ENCODE measurements at regions not wholly inside any gene's neighbourhood (a gene's known extent, or its start where the extent isn't known, plus 50 kb on each side); places are given as distances from the start of the nearest gene placed in this dataset.

- H3K36me3 ChIP-seq (ENCODE audit: control insufficient read depth, insufficient read depth, low read length) = no peaks in the 10 kb centered on the region
- H3K4me3 ChIP-seq (ENCODE audit: extremely low read depth, insufficient read depth, low read length, poor library complexity, severe bottlenecking) = no peak overlapping the region
- H3K4me1 ChIP-seq (ENCODE audit: control insufficient read depth, insufficient read depth, low read length, poor library complexity, severe bottlenecking) = no peaks in the 10 kb centered on the region
- no peak overlapping the region for H3K27ac ChIP-seq (ENCODE audit: low read depth, low read length, severe bottlenecking)
- no peaks in the 10 kb centered on the region for H3K9me3 ChIP-seq (ENCODE audit: control insufficient read depth, low read length)
- no CpG with 5 or more reads among the region's 2 CpGs for WGBS, 2 experiments (ENCODE audit: insufficient coverage in 2 of 2)
Measured at GRCh38 chr16:13798211-13798610, 121.7 kb upstream of the ERCC4 start.

GRCh38 chr16:13803974-13804373 lies 116.0 kb upstream of the ERCC4 start:
- no peak overlapping the region for H3K27ac ChIP-seq (ENCODE audit: low read depth, low read length, severe bottlenecking)
- no peaks in the 10 kb centered on the region for H3K9me3 ChIP-seq (ENCODE audit: control insufficient read depth, low read length)
- WGBS, 2 experiments (ENCODE audit: insufficient coverage in 2 of 2) = 92 to 100% methylated on average over 1 of the region's 3 CpGs
- no peak overlapping the region for H3K4me3 ChIP-seq (ENCODE audit: extremely low read depth, insufficient read depth, low read length, poor library complexity, severe bottlenecking)
- H3K36me3 ChIP-seq (ENCODE audit: control insufficient read depth, insufficient read depth, low read length) = no peaks in the 10 kb centered on the region
- no peaks in the 10 kb centered on the region for H3K4me1 ChIP-seq (ENCODE audit: control insufficient read depth, insufficient read depth, low read length, poor library complexity, severe bottlenecking)

GRCh38 chr16:13805951-13806350 lies 114.0 kb upstream of the ERCC4 start:
- H3K27ac ChIP-seq (ENCODE audit: low read depth, low read length, severe bottlenecking) = no peak overlapping the region
- no peaks in the 10 kb centered on the region for H3K36me3 ChIP-seq (ENCODE audit: control insufficient read depth, insufficient read depth, low read length)
- no peak overlapping the region for H3K4me3 ChIP-seq (ENCODE audit: extremely low read depth, insufficient read depth, low read length, poor library complexity, severe bottlenecking)

GRCh38 chr16:13806671-13807070 lies 113.3 kb upstream of the ERCC4 start:
- Histone ChIP-seq H3K4me3 (ENCODE audit: extremely low read depth, insufficient read depth, low read length, poor library complexity, severe bottlenecking) (no peak overlapping the region), H3K27ac (ENCODE audit: low read depth, low read length, severe bottlenecking) (no peak overlapping the region), H3K4me1 (ENCODE audit: control insufficient read depth, insufficient read depth, low read length, poor library complexity, severe bottlenecking) (no peaks in the 10 kb centered on the region), H3K36me3 (ENCODE audit: control insufficient read depth, insufficient read depth, low read length) (no peaks in the 10 kb centered on the region), H3K9me3 (ENCODE audit: control insufficient read depth, low read length) (no peaks in the 10 kb centered on the region)
- WGBS, 2 experiments (ENCODE audit: insufficient coverage in 2 of 2) = 88 to 95% methylated on average over 4 of the region's 5 CpGs

More at GRCh38 chr16:13805951-13806350, 114.0 kb upstream of the ERCC4 start:
- no peaks in the 10 kb centered on the region for H3K4me1 ChIP-seq (ENCODE audit: control insufficient read depth, insufficient read depth, low read length, poor library complexity, severe bottlenecking)
- no peaks in the 10 kb centered on the region for H3K9me3 ChIP-seq (ENCODE audit: control insufficient read depth, low read length)
- 89 to 100% methylated on average over 4 of the region's 4 CpGs for WGBS, 2 experiments (ENCODE audit: insufficient coverage in 2 of 2)

GRCh38 chr16:13808102-13808501 lies 111.9 kb upstream of the ERCC4 start:
- Histone ChIP-seq H3K36me3 (ENCODE audit: control insufficient read depth, insufficient read depth, low read length) (no peaks in the 10 kb centered on the region), H3K9me3 (ENCODE audit: control insufficient read depth, low read length) (no peaks in the 10 kb centered on the region), H3K4me1 (ENCODE audit: control insufficient read depth, insufficient read depth, low read length, poor library complexity, severe bottlenecking) (no peaks in the 10 kb centered on the region), H3K27ac (ENCODE audit: low read depth, low read length, severe bottlenecking) (no peak overlapping the region), H3K4me3 (ENCODE audit: extremely low read depth, insufficient read depth, low read length, poor library complexity, severe bottlenecking) (no peak overlapping the region)
- 87% methylated on average over 3 of the region's 8 CpGs; no CpG with 5 or more reads in 1 of the 2 experiments for WGBS, 2 experiments (ENCODE audit: insufficient coverage in 2 of 2)

GRCh38 chr16:13809765-13810164 lies 110.2 kb upstream of the ERCC4 start:
- Histone ChIP-seq H3K4me3 (ENCODE audit: extremely low read depth, insufficient read depth, low read length, poor library complexity, severe bottlenecking) (no peak overlapping the region), H3K9me3 (ENCODE audit: control insufficient read depth, low read length) (no peaks in the 10 kb centered on the region), H3K4me1 (ENCODE audit: control insufficient read depth, insufficient read depth, low read length, poor library complexity, severe bottlenecking) (no peaks in the 10 kb centered on the region), H3K36me3 (ENCODE audit: control insufficient read depth, insufficient read depth, low read length) (no peaks in the 10 kb centered on the region), H3K27ac (ENCODE audit: low read depth, low read length, severe bottlenecking) (no peak overlapping the region)

- no CpG with 5 or more reads among the region's 3 CpGs for WGBS, 2 experiments (ENCODE audit: insufficient coverage in 2 of 2)
- Histone ChIP-seq H3K36me3 (ENCODE audit: control insufficient read depth, insufficient read depth, low read length) (no peaks in the 10 kb centered on the region), H3K4me3 (ENCODE audit: extremely low read depth, insufficient read depth, low read length, poor library complexity, severe bottlenecking) (no peak overlapping the region), H3K27ac (ENCODE audit: low read depth, low read length, severe bottlenecking) (no peak overlapping the region), H3K9me3 (ENCODE audit: control insufficient read depth, low read length) (no peaks in the 10 kb centered on the region), H3K4me1 (ENCODE audit: control insufficient read depth, insufficient read depth, low read length, poor library complexity, severe bottlenecking) (no peaks in the 10 kb centered on the region)
Measured at GRCh38 chr16:13811834-13812233, 108.1 kb upstream of the ERCC4 start.

- H3K4me1 ChIP-seq (ENCODE audit: control insufficient read depth, insufficient read depth, low read length, poor library complexity, severe bottlenecking) = no peaks in the 10 kb centered on the region
- H3K4me3 ChIP-seq (ENCODE audit: extremely low read depth, insufficient read depth, low read length, poor library complexity, severe bottlenecking) = no peak overlapping the region
- no peak overlapping the region for H3K27ac ChIP-seq (ENCODE audit: low read depth, low read length, severe bottlenecking)
- H3K9me3 ChIP-seq (ENCODE audit: control insufficient read depth, low read length) = no peaks in the 10 kb centered on the region
- H3K36me3 ChIP-seq (ENCODE audit: control insufficient read depth, insufficient read depth, low read length) = no peaks in the 10 kb centered on the region
Measured at GRCh38 chr16:13816701-13817100, 103.3 kb upstream of the ERCC4 start.

- no peaks in the 10 kb centered on the region for H3K36me3 ChIP-seq (ENCODE audit: control insufficient read depth, insufficient read depth, low read length)
- H3K4me3 ChIP-seq (ENCODE audit: extremely low read depth, insufficient read depth, low read length, poor library complexity, severe bottlenecking) = no peak overlapping the region
- H3K9me3 ChIP-seq (ENCODE audit: control insufficient read depth, low read length) = no peaks in the 10 kb centered on the region
- no peak overlapping the region for H3K27ac ChIP-seq (ENCODE audit: low read depth, low read length, severe bottlenecking)
- WGBS, 2 experiments (ENCODE audit: insufficient coverage in 2 of 2) = 84 to 86% methylated on average over 5 to 6 of the region's 6 CpGs
- no peaks in the 10 kb centered on the region for H3K4me1 ChIP-seq (ENCODE audit: control insufficient read depth, insufficient read depth, low read length, poor library complexity, severe bottlenecking)
Measured at GRCh38 chr16:13823501-13823900, 96.5 kb upstream of the ERCC4 start.

- Histone ChIP-seq H3K27ac (ENCODE audit: low read depth, low read length, severe bottlenecking) (no peak overlapping the region), H3K36me3 (ENCODE audit: control insufficient read depth, insufficient read depth, low read length) (no peaks in the 10 kb centered on the region), H3K9me3 (ENCODE audit: control insufficient read depth, low read length) (no peaks in the 10 kb centered on the region), H3K4me1 (ENCODE audit: control insufficient read depth, insufficient read depth, low read length, poor library complexity, severe bottlenecking) (no peaks in the 10 kb centered on the region), H3K4me3 (ENCODE audit: extremely low read depth, insufficient read depth, low read length, poor library complexity, severe bottlenecking) (no peak overlapping the region)
- 78 to 88% methylated on average over 1 to 3 of the region's 7 CpGs for WGBS, 2 experiments (ENCODE audit: insufficient coverage in 2 of 2)
Measured at GRCh38 chr16:13829697-13830299, 90.2 kb upstream of the ERCC4 start.

- H3K4me3 ChIP-seq (ENCODE audit: extremely low read depth, insufficient read depth, low read length, poor library complexity, severe bottlenecking) = no peak overlapping the region
- 100% methylated on average over 1 to 2 of the region's 2 CpGs for WGBS, 2 experiments (ENCODE audit: insufficient coverage in 2 of 2)
- H3K9me3 ChIP-seq (ENCODE audit: control insufficient read depth, low read length) = no peaks in the 10 kb centered on the region
- H3K27ac ChIP-seq (ENCODE audit: low read depth, low read length, severe bottlenecking) = no peak overlapping the region
- no peaks in the 10 kb centered on the region for H3K4me1 ChIP-seq (ENCODE audit: control insufficient read depth, insufficient read depth, low read length, poor library complexity, severe bottlenecking)
- H3K36me3 ChIP-seq (ENCODE audit: control insufficient read depth, insufficient read depth, low read length) = no peaks in the 10 kb centered on the region
Measured at GRCh38 chr16:13833515-13833914, 86.4 kb upstream of the ERCC4 start.
